Astrocyte (in vitro differentiated cells and primary cell): ENCODE measurements at regions not wholly inside any gene's neighbourhood (a gene's known extent, or its start where the extent isn't known, plus 50 kb on each side); places are given as distances from the start of the nearest gene placed in this dataset.

Experiments
- DNase-seq: peaks from one replicate; pipeline ENCODE4 v3.0.0-alpha.2; 2010; ENCODE audit warnings: low read depth
- FAIRE-seq: peaks from 2 replicates; lab custom pipeline; 2011; peaks lifted over from hg19 to GRCh38; lab: Jason Lieb, UNC
- H2AFZ ChIP-seq: 2 replicates; pipeline ENCODE4 v1.6.0; 2012; ENCODE audit warnings: low read depth, low read length, inconsistent platforms
- H3K27ac ChIP-seq: 2 replicates; pipeline ENCODE4 v1.5.1; 2011; ENCODE audit warnings: low read depth, low read length, inconsistent platforms
- H3K27me3 ChIP-seq: 2 replicates; pipeline ENCODE4 v1.6.0; 2011; ENCODE audit warnings: low read length, inconsistent platforms; ENCODE audit not compliant: insufficient read depth
- H3K36me3 ChIP-seq: 2 replicates; pipeline ENCODE4 v1.5.1; 2011; ENCODE audit warnings: low read length, inconsistent platforms; ENCODE audit not compliant: insufficient read depth
- H3K4me1 ChIP-seq: 2 replicates; pipeline ENCODE4 v1.5.1; 2011; ENCODE audit warnings: low read length, inconsistent platforms; ENCODE audit not compliant: insufficient read depth
- H3K4me2 ChIP-seq: 2 replicates; pipeline ENCODE4 v1.6.0; 2012; ENCODE audit warnings: low read length, inconsistent platforms
- H3K4me3 ChIP-seq: 2 replicates; pipeline ENCODE4 v1.5.1; 2011; ENCODE audit warnings: low read depth, mild to moderate bottlenecking, low read length, inconsistent platforms; ENCODE audit not compliant: insufficient read depth
- H3K79me2 ChIP-seq: 2 replicates; pipeline ENCODE4 v1.6.0; 2012; ENCODE audit warnings: mild to moderate bottlenecking, low read length, inconsistent platforms; ENCODE audit not compliant: insufficient read depth
- H3K9ac ChIP-seq: 2 replicates; pipeline ENCODE4 v1.6.0; 2012; ENCODE audit warnings: mild to moderate bottlenecking, low read length, inconsistent platforms
- H3K9me3 ChIP-seq: 2 replicates; pipeline ENCODE4 v1.5.1; 2012; ENCODE audit warnings: low read depth, mild to moderate bottlenecking, low read length, inconsistent platforms; ENCODE audit not compliant: insufficient read depth
- H4K20me1 ChIP-seq: 2 replicates; pipeline ENCODE4 v1.6.0; 2012; ENCODE audit warnings: low read length, inconsistent platforms; ENCODE audit not compliant: insufficient read depth
- H3K27ac Mint-ChIP-seq: one replicate; pipeline ENCODE4 v1.8.0; 2021; ENCODE audit warnings: mild to moderate bottlenecking, mixed read lengths; ENCODE audit not compliant: unreplicated experiment
- H3K27me3 Mint-ChIP-seq: one replicate; pipeline ENCODE4 v1.8.0; 2021; ENCODE audit warnings: low read depth, mixed read lengths; ENCODE audit not compliant: unreplicated experiment
- H3K36me3 Mint-ChIP-seq: one replicate; pipeline ENCODE4 v1.8.0; 2021; ENCODE audit warnings: low read depth, mixed read lengths; ENCODE audit not compliant: unreplicated experiment
- H3K4me1 Mint-ChIP-seq: one replicate; pipeline ENCODE4 v1.8.0; 2021; ENCODE audit warnings: low read depth, mixed read lengths; ENCODE audit not compliant: unreplicated experiment
- H3K4me3 Mint-ChIP-seq: one replicate; pipeline ENCODE4 v1.8.0; 2021; ENCODE audit warnings: mild to moderate bottlenecking, moderate library complexity, mixed read lengths; ENCODE audit not compliant: unreplicated experiment
- H3K9me3 Mint-ChIP-seq: one replicate; pipeline ENCODE4 v1.8.0; 2021; ENCODE audit warnings: mild to moderate bottlenecking, mixed read lengths; ENCODE audit not compliant: unreplicated experiment
- EZH2 ChIP-seq: IDR thresholded peaks from 2 replicates; pipeline ENCODE4 v1.6.1; 2012; ENCODE audit warnings: mild to moderate bottlenecking, low read length, inconsistent platforms; ENCODE audit not compliant: insufficient read depth
- TF ChIP-seq, protein P1 (sequence below): IDR thresholded peaks from 2 replicates; pipeline ENCODE4 v1.5.1; 2011; ENCODE audit warnings: low read depth, mild to moderate bottlenecking, inconsistent platforms, low read length, moderate library complexity; ENCODE audit not compliant: insufficient read depth

DNA sequence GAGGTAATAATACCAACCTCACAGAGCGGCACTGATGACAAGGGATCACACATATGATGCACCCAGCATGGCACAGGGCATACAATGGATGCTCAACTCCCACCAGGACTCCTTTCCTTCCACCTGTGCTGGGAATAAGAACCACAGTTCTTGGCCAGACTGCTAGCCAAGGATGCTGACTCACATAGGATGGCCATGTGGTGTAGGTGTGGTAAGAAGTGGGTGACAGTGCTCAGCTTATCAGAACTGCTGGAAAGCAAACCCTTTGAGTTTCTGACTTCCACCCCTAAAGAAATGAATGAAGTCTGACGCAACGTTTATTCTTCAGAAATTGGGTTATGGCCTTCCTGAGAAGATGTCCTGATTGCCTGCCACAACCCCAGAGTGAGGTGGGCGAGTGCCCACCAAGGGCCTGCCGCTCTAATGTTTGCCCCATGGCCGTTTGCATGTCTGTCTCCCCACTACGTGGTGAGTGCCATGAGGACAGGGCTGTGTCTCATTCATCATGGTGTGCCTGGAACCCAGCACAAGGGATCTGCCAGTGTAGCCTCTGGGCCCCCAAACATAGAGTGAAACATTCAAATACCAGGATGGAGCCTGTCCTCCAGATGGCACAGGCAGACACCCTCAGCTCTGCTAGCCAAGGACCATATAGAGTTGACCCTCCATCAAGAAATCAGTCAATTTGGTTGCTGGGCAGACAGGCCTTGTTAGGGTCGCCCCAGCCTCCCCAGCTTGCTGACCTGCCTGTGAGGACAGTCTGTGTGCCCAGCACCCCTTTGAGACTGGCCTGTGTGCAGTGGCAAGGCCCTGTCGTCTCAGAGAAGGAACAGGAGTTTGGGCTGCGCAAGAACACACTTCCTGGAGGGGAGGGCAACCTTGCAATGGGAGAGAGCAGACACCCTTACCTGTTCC, 57.6 kb upstream of the SLCO2A1 start:
- Histone ChIP-seq H3K9me3 (peaks cover 3% of the 10 kb centered on the region), H3K4me3 (no peak overlapping the region), H3K27me3 (no peaks in the 10 kb centered on the region), H3K4me2 (no peak overlapping the region), H3K4me1 (no peaks in the 10 kb centered on the region), H3K9ac (no peak overlapping the region), H3K79me2 (no peaks in the 10 kb centered on the region), H3K36me3 (no peaks in the 10 kb centered on the region), H4K20me1 (no peaks in the 10 kb centered on the region), H2AFZ (no peak overlapping the region), H3K27ac (no peak overlapping the region)
- no peak for FAIRE-seq
- Mint-ChIP-seq H3K4me3 (no peak overlapping the region), H3K4me1 (peaks cover 10% of the 10 kb centered on the region), H3K36me3 (no peaks in the 10 kb centered on the region), H3K27ac (no peak overlapping the region), H3K9me3 (no peaks in the 10 kb centered on the region), H3K27me3 (peaks cover 8% of the 10 kb centered on the region)
- peak; percentile 20 for DNase-seq
- TF ChIP-seq EZH2 = no peak
- TF ChIP-seq, protein P1, sequence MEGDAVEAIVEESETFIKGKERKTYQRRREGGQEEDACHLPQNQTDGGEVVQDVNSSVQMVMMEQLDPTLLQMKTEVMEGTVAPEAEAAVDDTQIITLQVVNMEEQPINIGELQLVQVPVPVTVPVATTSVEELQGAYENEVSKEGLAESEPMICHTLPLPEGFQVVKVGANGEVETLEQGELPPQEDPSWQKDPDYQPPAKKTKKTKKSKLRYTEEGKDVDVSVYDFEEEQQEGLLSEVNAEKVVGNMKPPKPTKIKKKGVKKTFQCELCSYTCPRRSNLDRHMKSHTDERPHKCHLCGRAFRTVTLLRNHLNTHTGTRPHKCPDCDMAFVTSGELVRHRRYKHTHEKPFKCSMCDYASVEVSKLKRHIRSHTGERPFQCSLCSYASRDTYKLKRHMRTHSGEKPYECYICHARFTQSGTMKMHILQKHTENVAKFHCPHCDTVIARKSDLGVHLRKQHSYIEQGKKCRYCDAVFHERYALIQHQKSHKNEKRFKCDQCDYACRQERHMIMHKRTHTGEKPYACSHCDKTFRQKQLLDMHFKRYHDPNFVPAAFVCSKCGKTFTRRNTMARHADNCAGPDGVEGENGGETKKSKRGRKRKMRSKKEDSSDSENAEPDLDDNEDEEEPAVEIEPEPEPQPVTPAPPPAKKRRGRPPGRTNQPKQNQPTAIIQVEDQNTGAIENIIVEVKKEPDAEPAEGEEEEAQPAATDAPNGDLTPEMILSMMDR = no peak

DNA sequence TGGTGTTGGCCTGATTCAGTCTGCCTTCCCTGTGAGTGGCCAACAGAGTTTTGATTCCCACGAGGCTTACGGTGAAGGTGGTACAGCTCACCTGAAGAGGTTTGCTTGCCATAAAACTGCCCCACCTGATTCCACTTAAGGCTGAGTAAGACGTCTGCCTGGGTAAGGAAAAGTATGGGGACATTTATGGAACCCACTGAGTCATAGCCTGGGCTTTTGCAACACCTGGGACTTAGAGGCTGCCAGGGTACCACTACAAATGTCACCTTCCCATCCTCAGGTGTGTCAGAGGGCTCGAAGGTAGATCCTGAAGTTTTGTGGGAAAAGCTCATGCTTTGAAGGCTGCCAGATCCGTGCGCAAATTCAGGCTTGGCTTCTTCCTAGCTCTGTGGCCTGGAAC, 56.9 kb upstream of the SLCO2A1 start:
- no peak overlapping the region for H3K4me3 Mint-ChIP-seq
- H4K20me1 ChIP-seq = no peaks in the 10 kb centered on the region
- no peaks in the 10 kb centered on the region for H3K9me3 Mint-ChIP-seq
- no peaks in the 10 kb centered on the region for H3K36me3 ChIP-seq
- no peaks in the 10 kb centered on the region for H3K79me2 ChIP-seq
- no peak overlapping the region for H3K4me3 ChIP-seq
- DNase-seq (no peak), FAIRE-seq (no peak)
- H3K4me1 Mint-ChIP-seq = peaks cover 6% of the 10 kb centered on the region
- no peaks in the 10 kb centered on the region for H3K4me1 ChIP-seq
- no peak overlapping the region for H3K27ac Mint-ChIP-seq
- H3K27me3 Mint-ChIP-seq = peaks cover 8% of the 10 kb centered on the region
- peaks cover 3% of the 10 kb centered on the region for H3K9me3 ChIP-seq
- TF ChIP-seq EZH2 = no peak
- TF ChIP-seq, protein P1 = no peak
- H3K27me3 ChIP-seq = no peaks in the 10 kb centered on the region
- H3K4me2 ChIP-seq = no peak overlapping the region
- no peak overlapping the region for H2AFZ ChIP-seq
- no peak overlapping the region for H3K27ac ChIP-seq
- no peak overlapping the region for H3K9ac ChIP-seq
- no peaks in the 10 kb centered on the region for H3K36me3 Mint-ChIP-seq
